H1 (cell line): ENCODE measurements at regions not wholly inside any gene's neighbourhood (a gene's known extent, or its start where the extent isn't known, plus 50 kb on each side); places are given as distances from the start of the nearest gene placed in this dataset.
A peak's percentile ranks its signal among the peaks of the same experiment; 100 is the strongest.

Source experiments
- CTCF ChIA-PET: fragments of 300-600 bp; sonication (Branson Sonifier 250); formaldehyde crosslinking; loops from one replicate; lab custom pipeline; 2021; ENCODE audit not compliant: partially characterized antibody; lab: Charles Lee
- POLR2A ChIA-PET: fragments of 300-600 bp; sonication (Branson Sonifier 250); formaldehyde crosslinking; loops from one replicate; lab custom pipeline; 2021; ENCODE audit warnings: inconsistent platforms; ENCODE audit not compliant: partially characterized antibody; lab: Charles Lee
- DNase-seq, 2 experiments: peaks; one replicate each; pipeline versions ENCODE4 v3.0.0 to v3.0.0-alpha.2; 2010 to 2022; ENCODE audit warnings: low spot score in 2 of 2, low read depth in 1 of 2, mixed read lengths in 1 of 2
- FAIRE-seq: peaks from 2 replicates; lab custom pipeline; 2011; peaks lifted over from hg19 to GRCh38; lab: Jason Lieb, UNC
- H2AFZ ChIP-seq: 2 replicates; pipeline ENCODE4 v1.8.1; 2012; ENCODE audit warnings: low read length, inconsistent platforms
- H2AK5ac ChIP-seq: 2 replicates; pipeline ENCODE4 v1.6.1; 2013; ENCODE audit warnings: low read depth, low read length
- H2BK120ac ChIP-seq: replicated peaks from 2 replicates; pipeline ENCODE3; 2013; ENCODE audit warnings: low read depth, low read length, inconsistent platforms
- H2BK12ac ChIP-seq: 2 replicates; pipeline ENCODE4 v1.6.1; 2013; ENCODE audit warnings: low read depth, low read length
- H2BK15ac ChIP-seq: 2 replicates; pipeline ENCODE4 v1.6.1; 2013; ENCODE audit warnings: low read length
- H2BK20ac ChIP-seq: 2 replicates; pipeline ENCODE4 v1.6.1; 2013; ENCODE audit warnings: low read length
- H2BK5ac ChIP-seq: 2 replicates; pipeline ENCODE4 v1.6.1; 2013; ENCODE audit warnings: low read depth, low read length
- H3K14ac ChIP-seq: 2 replicates; pipeline ENCODE4 v1.6.1; 2013; ENCODE audit warnings: inconsistent platforms; ENCODE audit not compliant: insufficient read length
- H3K18ac ChIP-seq: 2 replicates; pipeline ENCODE4 v1.6.1; 2013; ENCODE audit warnings: low read length; ENCODE audit errors: extremely low read depth
- H3K23ac ChIP-seq: 2 replicates; pipeline ENCODE4 v1.6.1; 2013; ENCODE audit warnings: inconsistent platforms; ENCODE audit not compliant: insufficient read length
- H3K23me2 ChIP-seq: 2 replicates; pipeline ENCODE4 v1.6.1; 2013; ENCODE audit warnings: low read depth, low read length
- H3K27ac ChIP-seq: 2 replicates; pipeline ENCODE4 v1.6.1; 2011; ENCODE audit warnings: low read depth, low read length, inconsistent platforms
- H3K27me3 ChIP-seq, 4 experiments: replicated peaks in 1 of 4; 1 replicate in 1 of 4; 2 replicates in 3 of 4; pipeline versions ENCODE4 v1.6.1 to v1.8.1; 2011 to 2013; ENCODE audit warnings: low read length in 3 of 4, mild to moderate bottlenecking in 3 of 4, inconsistent platforms in 2 of 4, mixed read lengths in 2 of 4, moderate library complexity in 1 of 4; ENCODE audit not compliant: control insufficient read depth in 3 of 4, insufficient read depth in 3 of 4; ENCODE audit errors: extremely low read depth in 1 of 4
- H3K36me3 ChIP-seq, 4 experiments: 2 replicates each; pipeline versions ENCODE4 v1.6.1 to v1.8.1; 2011 to 2013; ENCODE audit warnings: mild to moderate bottlenecking in 4 of 4, low read length in 3 of 4, moderate library complexity in 2 of 4, control low read depth in 1 of 4, inconsistent platforms in 1 of 4; ENCODE audit not compliant: insufficient read depth in 4 of 4, control insufficient read depth in 2 of 4
- H3K4ac ChIP-seq: replicated peaks from 2 replicates; pipeline ENCODE3; 2013; ENCODE audit warnings: low read length, low read depth, mixed read lengths, inconsistent platforms; ENCODE audit not compliant: insufficient read length
- H3K4me1 ChIP-seq, 4 experiments: replicated peaks in 1 of 4; 1 replicate in 1 of 4; 2 replicates in 3 of 4; pipeline versions ENCODE4 v1.6.1 to v1.8.1; 2011 to 2013; ENCODE audit warnings: low read length in 3 of 4, inconsistent platforms in 2 of 4, mixed read lengths in 1 of 4; ENCODE audit not compliant: insufficient read depth in 4 of 4, control insufficient read depth in 3 of 4
- H3K4me2 ChIP-seq, 2 experiments: 2 replicates each; pipeline versions ENCODE4 v1.6.1 to v1.8.1; 2011 to 2013; ENCODE audit warnings: low read depth in 2 of 2, low read length in 2 of 2, control low read depth in 1 of 2, inconsistent platforms in 1 of 2, mild to moderate bottlenecking in 1 of 2; ENCODE audit not compliant: insufficient read depth in 1 of 2
- H3K4me3 ChIP-seq, 4 experiments: fragments of 200-600, 300-600 bp in 1 of 4; sonication (generic), shearing (Covaris generic), sonication (Bioruptor Twin) in 1 of 4; 2 replicates each; pipeline versions ENCODE4 v1.5.1 to v1.8.1; 2011 to 2016; ENCODE audit warnings: low read length in 4 of 4, low read depth in 3 of 4, control low read depth in 2 of 4, inconsistent platforms in 2 of 4, mild to moderate bottlenecking in 2 of 4, mixed read lengths in 1 of 4, moderate library complexity in 1 of 4; ENCODE audit not compliant: insufficient read depth in 2 of 4; ENCODE audit errors: extremely low read depth in 1 of 4
- H3K56ac ChIP-seq: replicated peaks from 2 replicates; pipeline ENCODE3; 2013; ENCODE audit warnings: low read depth, mild to moderate bottlenecking, mixed read lengths, low read length, inconsistent platforms; ENCODE audit not compliant: insufficient read length
- H3K79me1 ChIP-seq: 2 replicates; pipeline ENCODE4 v1.6.1; 2013; ENCODE audit warnings: low read depth, low read length, control low read depth
- H3K79me2 ChIP-seq, 2 experiments: 2 replicates each; pipeline versions ENCODE4 v1.6.1 to v1.8.1; 2012 to 2013; ENCODE audit warnings: low read length in 2 of 2, mild to moderate bottlenecking in 2 of 2, inconsistent platforms in 1 of 2; ENCODE audit not compliant: insufficient read depth in 2 of 2, control insufficient read depth in 1 of 2
- H3K9ac ChIP-seq, 4 experiments: replicated peaks in 1 of 4; 1 replicate in 1 of 4; 2 replicates in 3 of 4; pipeline versions ENCODE4 v1.6.1 to v1.8.1; 2011 to 2013; ENCODE audit warnings: low read depth in 3 of 4, low read length in 3 of 4, control low read depth in 2 of 4, mild to moderate bottlenecking in 2 of 4, moderate library complexity in 2 of 4, inconsistent platforms in 1 of 4; ENCODE audit errors: extremely low read depth in 1 of 4
- H3K9me3 ChIP-seq, 2 experiments: 2 replicates each; pipeline versions ENCODE4 v1.6.1 to v1.8.1; 2012 to 2013; ENCODE audit warnings: mild to moderate bottlenecking in 2 of 2, moderate library complexity in 2 of 2, control low read depth in 1 of 2, inconsistent platforms in 1 of 2, low read depth in 1 of 2, low read length in 1 of 2, mixed read lengths in 1 of 2; ENCODE audit not compliant: insufficient read depth in 2 of 2
- H4K20me1 ChIP-seq, 2 experiments: replicated peaks in 1 of 2; 2 replicates each; pipeline versions ENCODE3 to v1.8.1; 2011 to 2013; ENCODE audit warnings: inconsistent platforms in 2 of 2, low read length in 2 of 2, mild to moderate bottlenecking in 1 of 2; ENCODE audit not compliant: insufficient read depth in 2 of 2, control insufficient read depth in 1 of 2
- H4K5ac ChIP-seq: 2 replicates; pipeline ENCODE4 v1.6.1; 2013; ENCODE audit warnings: low read length, low read depth, mixed read lengths, inconsistent platforms; ENCODE audit not compliant: insufficient read length
- H4K8ac ChIP-seq: 2 replicates; pipeline ENCODE4 v1.8.0; 2013; ENCODE audit warnings: mild to moderate bottlenecking, moderate library complexity, low read length, inconsistent platforms; ENCODE audit not compliant: insufficient read depth; ENCODE audit errors: extremely low read depth
- H4K91ac ChIP-seq: replicated peaks from 2 replicates; pipeline ENCODE3; 2013; ENCODE audit warnings: low read length, mixed read lengths, inconsistent platforms; ENCODE audit not compliant: insufficient read length
- ASH2L ChIP-seq: fragments of 200-600, 300-600 bp; sonication (generic); IDR thresholded peaks from one replicate; pipeline ENCODE4 v1.7.1; 2017; ENCODE audit warnings: low read length
- BCL11A ChIP-seq, 2 experiments: IDR thresholded peaks; one replicate each; pipeline ENCODE4 v1.6.1; 2011; ENCODE audit warnings: low read depth in 2 of 2, low read length in 2 of 2, mild to moderate bottlenecking in 2 of 2
- CREB1 ChIP-seq: IDR thresholded peaks from 2 replicates; pipeline ENCODE4 v1.6.1; 2012; ENCODE audit warnings: inconsistent platforms
- HDAC6 ChIP-seq: IDR thresholded peaks from one replicate; pipeline ENCODE4 v1.7.1; 2012; ENCODE audit warnings: low read depth, mild to moderate bottlenecking, inconsistent platforms, low read length, moderate library complexity
- JUN ChIP-seq: IDR thresholded peaks from 2 replicates; pipeline ENCODE4 v1.6.1; 2011; ENCODE audit warnings: low read depth, mild to moderate bottlenecking, improper control_type of control experiment, low read length
- JUND ChIP-seq: IDR thresholded peaks from 2 replicates; pipeline ENCODE4 v1.6.1; 2011; ENCODE audit warnings: mild to moderate bottlenecking, improper control_type of control experiment, low read length
- KDM4A ChIP-seq: IDR thresholded peaks from one replicate; pipeline ENCODE4 v1.7.1; 2012; ENCODE audit warnings: low read depth, mild to moderate bottlenecking, moderate library complexity, low read length, inconsistent platforms; ENCODE audit not compliant: severe bottlenecking
- MAFK ChIP-seq: IDR thresholded peaks from 2 replicates; pipeline ENCODE4 v1.6.1; 2012; ENCODE audit warnings: low read depth, mild to moderate bottlenecking, improper control_type of control experiment, low read length
- POLR2AphosphoS5 ChIP-seq: IDR thresholded peaks from 2 replicates; pipeline ENCODE4 v1.6.1; 2011; ENCODE audit warnings: low read depth, low read length
- RXRA ChIP-seq: IDR thresholded peaks from 2 replicates; pipeline ENCODE4 v1.6.1; 2011; ENCODE audit warnings: low read depth, mild to moderate bottlenecking, low read length, moderate library complexity; ENCODE audit not compliant: insufficient read depth
- SIN3A ChIP-seq, 2 experiments: IDR thresholded peaks in 1 of 2; conservative IDR thresholded peaks in 1 of 2; 2 replicates each; pipeline ENCODE4 v1.6.1; 2011 to 2012; ENCODE audit warnings: low read length in 2 of 2, improper control_type of control experiment in 1 of 2, low read depth in 1 of 2, mild to moderate bottlenecking in 1 of 2
- SP2 ChIP-seq: IDR thresholded peaks from 2 replicates; pipeline ENCODE4 v1.6.1; 2012; ENCODE audit warnings: mild to moderate bottlenecking, low read length, inconsistent platforms
- SP4 ChIP-seq: IDR thresholded peaks from 2 replicates; pipeline ENCODE4 v1.6.1; 2012; ENCODE audit warnings: low read length, inconsistent platforms
- TAF7 ChIP-seq: optimal IDR thresholded peaks from 2 replicates; pipeline ENCODE3; 2011; ENCODE audit warnings: low read depth, mild to moderate bottlenecking, inconsistent platforms, low read length, moderate library complexity, borderline replicate concordance
- USF2 ChIP-seq: IDR thresholded peaks from 2 replicates; pipeline ENCODE4 v1.6.1; 2011; ENCODE audit warnings: low read length, improper control_type of control experiment

- Histone ChIP-seq H2BK5ac (no peak overlapping the region), H3K23me2 (no peaks in the 10 kb centered on the region; the same call in 1 of the 2 replicates), H4K20me1 (no peaks in the 10 kb centered on the region), H3K4me3 (peak overlapping the region in 1 of 4 experiments; percentile 5; a peak in 1 of 8 replicates), H3K4me2 (no peak overlapping the region; a peak in 1 of 4 replicates), H3K23ac (no peak overlapping the region), H3K4ac (no peak overlapping the region), H3K14ac (no peak overlapping the region), H3K27ac (no peak overlapping the region), H3K18ac (no peak overlapping the region), H2BK120ac (no peak overlapping the region), H2BK12ac (no peak overlapping the region), H2BK15ac (no peak overlapping the region), H4K8ac (no peak overlapping the region), H3K4me1 (peaks cover 1 to 5% (median 3%) of the 10 kb centered on the region in 4 experiments; a peak in 4 of 7 replicates), H3K79me1 (no peaks in the 10 kb centered on the region; the same call in 1 of the 2 replicates), H3K9ac (no peak overlapping the region), H3K56ac (no peak overlapping the region), H2AK5ac (no peak overlapping the region), H3K27me3 (no peaks in the 10 kb centered on the region), H4K91ac (no peak overlapping the region), H3K79me2 (no peaks in the 10 kb centered on the region), H3K36me3 (no peaks in the 10 kb centered on the region), H4K5ac (peak overlapping the region; percentile 10), H3K9me3 (no peaks in the 10 kb centered on the region), H2AFZ (no peak overlapping the region), H2BK20ac (no peak overlapping the region)
- DNase-seq (no peak), FAIRE-seq (no peak)
- ChIA-PET POLR2A (interaction anchor here (1.0 kb wide), 1 partner anchor 14 kb away, joined by 3 read pairs; no protein-coding TSS in a partner anchor), CTCF (interaction anchor here (0.6 kb wide), 1 partner anchor 311 kb away, joined by 3 read pairs; no protein-coding TSS in a partner anchor)
- no peak for TF ChIP-seq HDAC6
- TF ChIP-seq JUND, result 0 out of 2 replicates have a peak, but pooled peaks have one; percentile 4
- no peak for TF ChIP-seq JUN
- TF ChIP-seq SP2, result no peak
- no peak for TF ChIP-seq BCL11A (IDR thresholded peaks at IDR 0.05; ENCODE audit: low read depth in 2 of 2, low read length in 2 of 2)
- TF ChIP-seq POLR2AphosphoS5, result no peak
- TF ChIP-seq KDM4A, result no peak
- TF ChIP-seq MAFK, result peak; percentile 87
- no peak for TF ChIP-seq ASH2L
- TF ChIP-seq RXRA, result no peak
- TF ChIP-seq USF2, result no peak
- TF ChIP-seq SP4, result no peak
- TF ChIP-seq TAF7, result no peak
- TF ChIP-seq CREB1, result no peak
- TF ChIP-seq SIN3A (conservative IDR thresholded peaks at IDR 0.05 in 1 of 2, IDR thresholded peaks at IDR 0.05 in 1 of 2; ENCODE audit: low read depth in 1 of 2, low read length in 2 of 2), result no peak
Measured at GRCh38 chr13:79870123-79870522, 389.2 kb downstream of the NDFIP2 start.
